Activated naive CD4-positive, alpha-beta T cell treated with anti-CD3 and anti-CD28 coated beads, Interleukin-2, amount 50 U/mL, for 72 hours (primary cell): ENCODE measurements at regions not wholly inside any gene's neighbourhood (a gene's known extent, or its start where the extent isn't known, plus 50 kb on each side); places are given as distances from the start of the nearest gene placed in this dataset.
"Not testable (repeated sequence)": the region's sequence is repeated elsewhere in the genome, so short reads cannot be mapped to it uniquely, and the experiment has no call there.

ENCODE experiments used
- ATAC-seq, 2 donors: fragments of 150-1000 bp; cut with Tn5 transposase; 2 replicates each; pipeline ENCODE4 v1.10.0; 2021; ENCODE audit warnings: mild to moderate bottlenecking in 2 of 2, moderate library complexity in 2 of 2
- DNase-seq, 2 donors: peaks; one replicate each; pipeline ENCODE4 v3.0.0; 2021 to 2022; ENCODE audit warnings: low spot score in 2 of 2
- H3K27ac Mint-ChIP-seq, 2 donors: one replicate each; pipeline ENCODE4 v1.8.0; 2022; ENCODE audit warnings: mild to moderate bottlenecking in 2 of 2, mixed read lengths in 2 of 2
- H3K36me3 Mint-ChIP-seq, 2 donors: one replicate each; pipeline ENCODE4 v1.8.0; 2022; ENCODE audit warnings: mixed read lengths in 2 of 2
- H3K9me3 Mint-ChIP-seq, 2 donors: one replicate each; pipeline ENCODE4 v1.8.0; 2022; ENCODE audit warnings: mixed read lengths in 2 of 2

DNA sequence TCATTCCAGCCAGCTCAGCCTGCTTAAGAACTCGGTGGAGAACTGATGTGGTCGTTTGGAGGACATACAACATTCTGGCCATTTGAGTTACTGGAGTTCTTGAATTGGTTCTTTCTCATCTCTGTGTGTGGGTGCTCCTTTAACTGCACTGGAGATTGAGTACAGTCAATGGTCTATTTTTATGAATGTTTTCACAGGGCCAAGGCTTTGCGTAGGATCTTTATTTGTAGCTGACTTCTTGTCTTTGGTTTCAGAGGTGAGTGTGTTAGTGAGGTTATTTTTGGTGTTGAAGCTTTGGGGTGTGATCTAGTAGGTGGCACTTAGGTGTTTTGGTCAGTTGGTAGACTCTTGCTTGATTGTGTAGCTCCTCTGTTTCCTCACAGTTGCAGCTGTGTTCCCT is 288.4 kb downstream of the LHFPL1 start:
- ATAC-seq, result no peak
- no peak for DNase-seq
- Mint-ChIP-seq H3K9me3 (peaks cover 0 to 4% of the 10 kb centered on the region in 2 donors), H3K36me3 (no peaks in the 10 kb centered on the region), H3K27ac (no peak overlapping the region)

DNA sequence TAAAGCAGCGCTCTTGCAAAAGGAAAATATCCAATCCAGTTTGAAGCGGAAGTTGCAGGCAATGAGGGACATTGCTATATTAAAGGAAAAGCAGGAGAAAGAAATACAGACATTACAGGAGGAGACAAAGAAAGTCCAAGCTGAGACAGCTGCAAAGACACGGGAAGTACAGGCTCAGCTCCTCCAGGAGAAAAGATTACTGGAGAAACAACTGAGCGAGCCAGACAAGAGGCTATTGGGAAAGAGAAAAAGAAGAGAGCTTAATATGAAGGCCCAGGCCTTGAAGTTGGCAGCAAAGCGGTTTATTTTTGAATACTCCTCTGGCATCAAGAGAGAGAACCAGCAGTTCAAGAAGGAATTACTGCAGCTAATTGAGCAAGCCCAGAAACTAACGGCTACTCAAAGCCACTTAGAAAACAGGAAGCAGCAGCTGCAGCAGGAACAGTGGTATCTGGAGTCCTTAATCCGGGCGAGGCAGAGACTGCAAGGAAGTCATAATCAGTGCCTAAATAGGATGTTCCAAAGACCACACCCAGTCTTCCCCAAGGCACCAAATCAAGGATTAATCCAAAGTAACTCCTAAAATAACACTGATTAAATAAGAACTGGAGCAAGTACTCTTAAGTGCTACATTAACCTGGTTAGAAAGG is 298.0 kb downstream of the LHFPL1 start:
- H3K27ac Mint-ChIP-seq, H3K36me3 Mint-ChIP-seq, ATAC-seq, DNase-seq, H3K9me3 Mint-ChIP-seq: not testable (repeated sequence)

DNA sequence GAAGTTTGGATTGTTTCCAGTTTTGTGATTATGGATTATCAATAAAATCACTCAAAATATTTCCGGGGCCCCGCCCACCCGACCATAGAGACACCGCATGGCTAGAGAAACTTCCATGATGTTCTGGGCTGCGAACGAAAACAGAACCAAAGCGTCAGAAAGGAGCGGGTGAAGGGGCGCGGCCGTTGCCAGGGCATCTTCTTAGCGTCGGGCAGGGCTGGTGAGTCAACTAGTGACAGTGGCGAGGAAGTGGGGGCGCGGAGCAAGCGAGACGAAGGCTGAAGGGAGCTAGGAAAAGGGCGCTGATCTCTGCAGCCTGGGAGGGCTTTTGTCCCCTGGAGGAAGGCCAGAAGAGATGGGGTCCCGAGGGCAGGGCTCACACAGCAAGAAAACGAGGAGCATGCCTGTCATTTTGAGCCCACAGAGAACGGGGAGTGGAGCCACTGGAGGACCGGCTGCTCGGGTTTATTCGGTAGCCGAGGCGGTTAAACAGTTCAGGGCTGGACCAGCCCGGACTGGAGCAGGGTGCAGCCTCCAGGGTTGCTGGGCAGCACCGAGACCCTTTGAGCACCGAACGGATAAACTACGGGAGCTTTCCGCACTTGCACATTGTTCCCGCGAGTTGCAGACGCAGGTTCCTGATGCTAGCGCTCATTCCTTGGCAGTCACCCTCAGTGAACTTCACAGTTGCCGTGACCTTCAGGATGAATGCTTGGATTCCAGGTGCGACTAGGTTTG is 298.1 kb upstream of the TRPC5 start:
- no peak for ATAC-seq
- Mint-ChIP-seq H3K27ac (no peak overlapping the region), H3K36me3 (no peaks in the 10 kb centered on the region), H3K9me3 (peaks cover 0 to 4% of the 10 kb centered on the region in 2 donors)
- no peak for DNase-seq

DNA sequence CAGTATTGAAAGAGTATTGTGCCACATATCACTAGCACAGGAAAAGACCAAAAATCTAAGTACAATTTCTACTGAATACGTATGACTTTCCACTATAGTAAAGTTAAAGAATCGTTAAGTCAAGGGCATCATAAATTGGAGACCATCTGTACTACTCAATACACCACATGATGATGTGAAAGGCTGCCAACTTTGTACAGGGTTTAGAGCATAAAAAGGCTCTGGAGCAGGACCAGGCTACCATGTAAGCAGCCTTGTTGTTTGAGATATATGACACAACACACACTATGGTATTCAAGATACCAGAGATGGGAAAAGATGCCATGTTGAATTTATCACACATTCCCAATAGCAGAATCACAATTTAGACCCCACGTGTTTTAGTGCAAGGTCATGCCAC is 294.9 kb upstream of the TRPC5 start:
- no peak for ATAC-seq
- no peak overlapping the region for H3K27ac Mint-ChIP-seq
- no peaks in the 10 kb centered on the region for H3K36me3 Mint-ChIP-seq
- no peak for DNase-seq
- H3K9me3 Mint-ChIP-seq, result peaks cover 0 to 4% of the 10 kb centered on the region in 2 donors

DNA sequence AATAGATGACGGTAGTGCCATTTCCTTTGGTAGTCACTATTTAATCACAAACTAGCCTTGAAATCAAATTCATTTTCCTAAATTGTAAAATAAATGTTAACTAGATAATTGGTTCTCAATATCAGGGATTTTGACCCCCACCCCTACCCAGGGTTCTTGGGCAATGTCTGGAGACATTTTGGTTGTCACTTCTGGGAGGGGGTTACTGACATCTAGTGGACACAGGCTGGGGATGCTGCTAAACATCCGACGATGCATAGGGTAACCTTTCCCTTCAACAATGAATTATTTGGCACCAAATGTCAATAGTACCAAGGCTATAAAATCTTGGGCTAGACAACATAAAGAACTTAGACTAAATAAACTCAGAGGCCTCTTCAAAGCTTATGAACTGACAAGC is 285.8 kb upstream of the TRPC5 start:
- Mint-ChIP-seq H3K27ac (no peak overlapping the region), H3K36me3 (no peaks in the 10 kb centered on the region), H3K9me3 (peaks cover 0 to 5% of the 10 kb centered on the region in 2 donors)
- DNase-seq (no peak), ATAC-seq (no peak)

DNA sequence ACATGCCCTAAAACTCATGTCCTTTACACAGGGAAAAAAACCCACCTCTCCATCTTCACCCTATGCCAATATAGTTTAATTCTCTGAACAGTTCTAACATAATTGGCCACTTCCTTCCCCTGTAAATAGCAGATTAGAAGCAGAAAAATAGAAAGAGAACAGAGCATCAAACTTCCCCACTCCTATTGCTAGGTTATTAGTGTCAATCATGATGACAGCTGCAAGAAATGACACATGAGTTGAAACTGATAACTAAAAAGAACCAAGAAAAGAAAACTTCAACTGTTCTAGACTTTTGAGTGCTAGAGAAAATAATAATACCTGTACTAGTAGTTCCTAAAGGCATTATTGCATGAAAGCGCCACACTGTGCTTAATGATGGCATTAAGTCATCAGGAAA is 284.5 kb upstream of the TRPC5 start:
- no peak for DNase-seq
- ATAC-seq, result no peak
- Mint-ChIP-seq H3K27ac (no peak overlapping the region), H3K36me3 (no peaks in the 10 kb centered on the region), H3K9me3 (peaks cover 0 to 8% of the 10 kb centered on the region in 2 donors)

DNA sequence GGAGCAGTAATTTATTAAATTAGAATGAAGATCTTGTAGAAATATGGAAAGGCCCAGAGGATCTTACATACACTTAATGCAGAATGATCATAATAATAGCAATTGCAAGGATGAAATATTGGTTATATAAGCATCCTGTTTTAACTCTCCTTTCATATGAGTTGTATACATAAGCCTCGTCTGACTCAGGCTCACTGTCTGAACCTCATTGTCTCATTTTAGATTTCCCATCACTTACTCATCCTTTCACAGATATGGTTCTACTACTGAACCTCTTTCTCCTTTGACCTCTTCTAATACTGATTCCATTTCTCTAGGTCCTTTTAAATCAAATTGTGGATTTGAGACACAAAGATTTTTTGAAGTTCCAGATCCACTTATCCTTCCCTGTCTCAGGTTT is 277.3 kb upstream of the TRPC5 start:
- DNase-seq, result no peak
- Mint-ChIP-seq H3K27ac (no peak overlapping the region), H3K9me3 (peaks cover 0 to 7% of the 10 kb centered on the region in 2 donors), H3K36me3 (no peaks in the 10 kb centered on the region)
- ATAC-seq, result no peak

DNA sequence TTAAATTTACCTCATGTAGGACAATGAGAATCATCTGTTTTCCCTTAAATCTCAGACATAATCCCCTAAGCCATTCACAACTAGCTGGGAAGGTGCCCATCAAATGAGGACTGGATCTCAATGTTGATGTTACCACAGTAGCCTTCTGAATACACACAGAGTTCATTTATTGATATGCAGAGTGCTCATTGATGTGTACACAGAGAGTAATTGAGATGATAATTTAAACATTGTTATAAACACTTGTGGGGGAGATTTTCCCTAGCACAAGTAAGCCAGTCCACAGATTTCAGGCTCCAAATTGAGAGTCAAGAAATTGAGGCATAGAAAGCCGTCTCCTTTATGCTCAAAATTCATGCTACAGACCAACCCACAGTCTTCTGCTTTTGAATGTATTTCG is 273.4 kb upstream of the TRPC5 start:
- H3K9me3 Mint-ChIP-seq, result no peaks in the 10 kb centered on the region
- ATAC-seq (no peak), DNase-seq (no peak)
- no peak overlapping the region for H3K27ac Mint-ChIP-seq
- peaks cover 0 to 4% of the 10 kb centered on the region in 2 donors for H3K36me3 Mint-ChIP-seq

DNA sequence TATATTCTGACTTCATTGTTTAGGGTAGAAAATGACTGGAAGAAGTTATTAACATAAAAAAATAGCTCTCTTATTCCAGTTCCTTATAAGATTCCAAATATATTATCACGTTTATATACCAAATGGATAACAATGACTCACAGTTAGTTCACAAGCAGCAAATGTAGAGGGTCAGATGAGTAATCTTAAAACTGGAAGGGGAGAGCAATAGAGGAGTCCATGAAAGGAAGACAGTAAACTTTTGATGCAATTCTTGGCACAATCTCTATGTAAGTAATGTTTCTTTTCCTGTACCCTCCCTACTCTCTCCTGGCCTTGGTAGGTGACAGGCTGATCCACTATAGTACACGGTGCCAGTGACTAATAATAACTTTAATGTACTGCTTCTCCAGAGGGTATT is 259.0 kb upstream of the TRPC5 start:
- ATAC-seq (no peak), DNase-seq (no peak)
- H3K36me3 Mint-ChIP-seq, result no peaks in the 10 kb centered on the region
- H3K9me3 Mint-ChIP-seq, result no peaks in the 10 kb centered on the region
- no peak overlapping the region for H3K27ac Mint-ChIP-seq

DNA sequence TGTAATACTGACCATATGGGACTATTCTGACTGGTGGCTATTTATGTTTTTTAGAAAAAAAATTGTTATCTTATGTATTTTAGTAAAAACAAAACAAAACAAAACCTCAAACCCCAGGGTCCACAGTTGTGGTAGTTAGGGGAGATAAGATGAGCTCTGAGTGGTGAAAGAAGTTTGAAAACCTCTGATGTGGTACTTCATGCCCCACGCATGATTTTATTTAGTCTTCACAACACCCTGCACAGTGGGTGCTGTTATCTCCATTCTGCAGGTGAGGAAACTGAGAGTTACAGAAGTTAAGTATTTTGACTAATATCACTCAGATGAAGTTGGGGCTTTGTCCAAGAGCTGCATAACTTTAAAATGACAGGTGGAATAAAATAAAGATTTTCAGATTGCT is 230.6 kb upstream of the TRPC5 start:
- Mint-ChIP-seq H3K9me3 (peaks cover 0 to 7% of the 10 kb centered on the region in 2 donors), H3K36me3 (no peaks in the 10 kb centered on the region), H3K27ac (no peak overlapping the region)
- DNase-seq (no peak), ATAC-seq (no peak)

DNA sequence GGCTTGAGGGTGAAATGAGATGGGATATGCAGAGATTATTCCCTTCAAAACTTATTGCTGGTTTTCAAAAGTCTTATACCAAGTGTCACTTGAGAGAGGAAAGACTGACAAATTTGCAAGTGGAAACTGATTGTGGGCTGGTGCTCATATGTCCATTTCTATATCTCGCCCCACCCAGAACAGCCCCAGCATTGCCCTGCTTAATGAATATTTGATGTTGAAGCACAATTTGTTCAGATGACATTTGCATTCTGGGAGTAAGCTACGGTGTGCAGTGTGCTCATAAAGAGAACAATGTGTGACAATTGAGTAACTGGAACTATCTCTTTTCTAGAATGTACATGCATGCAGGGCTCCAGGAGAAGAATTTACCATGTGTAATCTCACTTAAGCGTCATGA is 223.5 kb upstream of the TRPC5 start:
- no peak for ATAC-seq
- DNase-seq, result no peak
- Mint-ChIP-seq H3K9me3 (peaks cover 0 to 3% of the 10 kb centered on the region in 2 donors), H3K27ac (no peak overlapping the region), H3K36me3 (no peaks in the 10 kb centered on the region)

DNA sequence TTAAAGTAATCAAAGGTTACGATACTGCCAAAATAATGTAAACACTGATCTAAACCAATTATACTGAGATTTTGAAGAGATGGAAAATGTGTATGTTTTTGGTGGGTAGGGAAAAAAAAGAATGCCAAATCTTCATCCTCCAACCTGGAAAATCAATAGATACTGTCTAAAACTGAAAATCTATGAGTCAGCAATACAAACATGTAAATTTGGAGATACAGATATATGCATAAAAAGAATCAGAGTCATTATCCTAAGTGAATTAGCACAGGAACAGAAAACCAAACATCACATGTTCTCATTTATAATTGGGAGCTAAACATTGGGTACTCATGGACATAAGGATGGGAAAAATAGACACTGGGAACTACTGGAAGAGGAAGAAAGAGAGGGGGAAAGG is 197.4 kb upstream of the TRPC5 start:
- ATAC-seq, result no peak
- Mint-ChIP-seq H3K36me3 (no peaks in the 10 kb centered on the region), H3K9me3 (peaks cover 0 to 4% of the 10 kb centered on the region in 2 donors), H3K27ac (no peak overlapping the region)
- DNase-seq, result no peak

DNA sequence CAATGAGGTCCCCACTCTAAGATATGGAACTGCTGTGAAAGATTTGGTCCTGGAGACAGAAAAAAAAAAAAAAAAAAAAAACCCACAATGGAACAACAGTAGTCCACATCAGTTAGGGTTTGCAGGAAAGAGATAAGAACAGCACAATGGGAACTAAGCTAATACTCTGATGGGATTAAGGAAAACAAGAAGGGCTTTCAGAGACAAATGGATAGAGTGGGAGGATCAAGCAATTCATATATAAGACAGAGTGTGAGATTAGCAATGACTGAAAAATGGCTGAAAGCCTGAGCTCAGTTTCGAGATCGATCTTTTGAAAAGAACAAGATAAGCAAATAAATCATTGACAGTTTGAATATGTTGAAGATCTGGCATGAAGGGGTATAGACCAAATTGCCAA is 188.4 kb upstream of the TRPC5 start:
- Mint-ChIP-seq H3K36me3 (no peaks in the 10 kb centered on the region), H3K27ac (no peak overlapping the region), H3K9me3 (no peaks in the 10 kb centered on the region)
- no peak for DNase-seq
- ATAC-seq, result no peak

DNA sequence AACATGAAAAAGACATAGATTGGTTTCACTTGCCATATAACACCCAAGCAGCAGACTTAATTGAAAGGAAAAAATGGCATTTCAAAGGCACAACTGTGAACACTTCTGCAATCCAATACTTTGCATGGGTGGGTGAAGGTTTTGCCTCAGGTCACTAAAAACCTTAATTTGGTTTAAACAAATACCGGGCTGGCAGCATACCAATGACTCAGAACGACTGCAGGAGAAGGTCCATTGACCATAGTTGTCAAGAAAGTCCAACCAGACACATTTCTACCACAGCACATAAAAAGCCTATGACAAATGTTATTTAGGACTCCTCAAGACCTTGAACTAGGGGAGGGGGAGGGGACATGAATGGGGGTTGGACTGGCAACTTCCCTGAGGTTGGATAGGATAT is 183.6 kb upstream of the TRPC5 start:
- H3K27ac Mint-ChIP-seq, result no peak overlapping the region
- H3K36me3 Mint-ChIP-seq, result no peaks in the 10 kb centered on the region
- ATAC-seq (no peak), DNase-seq (no peak)
- no peaks in the 10 kb centered on the region for H3K9me3 Mint-ChIP-seq

DNA sequence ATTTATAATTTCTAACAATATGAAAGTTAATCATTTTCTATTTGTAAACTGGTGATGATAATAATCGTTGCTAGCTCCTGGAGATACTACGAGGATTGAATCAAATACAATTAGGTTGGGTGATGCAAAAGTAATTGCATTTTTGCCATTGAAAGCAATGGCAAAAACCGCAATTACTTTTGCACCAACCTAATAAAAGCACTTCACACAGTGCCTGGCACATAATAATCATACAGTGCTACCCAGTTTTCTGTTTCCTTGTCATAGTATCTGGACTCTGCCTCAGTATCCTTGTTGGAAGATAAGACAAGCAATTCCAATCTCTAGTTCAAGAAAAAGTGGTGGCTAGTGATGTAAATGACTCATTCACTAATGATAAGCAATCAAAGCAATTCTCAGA is 176.8 kb upstream of the TRPC5 start:
- ATAC-seq (no peak), DNase-seq (no peak)
- Mint-ChIP-seq H3K36me3 (no peaks in the 10 kb centered on the region), H3K27ac (no peak overlapping the region), H3K9me3 (no peaks in the 10 kb centered on the region)

DNA sequence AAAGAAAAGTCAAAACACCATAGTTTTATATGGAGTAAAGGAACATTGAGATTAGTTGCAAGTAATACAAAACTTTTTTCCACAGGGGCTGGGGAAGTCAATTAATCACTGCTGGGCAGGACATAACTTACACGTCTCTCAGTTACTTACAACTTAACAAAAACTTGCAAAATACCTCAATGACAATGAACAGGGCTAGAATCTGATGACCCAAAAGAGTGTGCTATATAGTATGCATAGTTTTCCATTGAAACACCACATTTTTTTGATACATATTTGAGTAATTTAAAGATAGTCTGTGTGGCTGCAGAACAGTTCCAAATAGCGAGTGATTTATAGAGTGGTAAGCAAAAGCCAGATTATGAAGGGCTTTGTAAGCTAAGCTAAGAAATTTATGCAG is 172.3 kb upstream of the TRPC5 start:
- H3K9me3 Mint-ChIP-seq, result no peaks in the 10 kb centered on the region
- no peak overlapping the region for H3K27ac Mint-ChIP-seq
- ATAC-seq, result no peak
- H3K36me3 Mint-ChIP-seq, result no peaks in the 10 kb centered on the region
- DNase-seq, result no peak

DNA sequence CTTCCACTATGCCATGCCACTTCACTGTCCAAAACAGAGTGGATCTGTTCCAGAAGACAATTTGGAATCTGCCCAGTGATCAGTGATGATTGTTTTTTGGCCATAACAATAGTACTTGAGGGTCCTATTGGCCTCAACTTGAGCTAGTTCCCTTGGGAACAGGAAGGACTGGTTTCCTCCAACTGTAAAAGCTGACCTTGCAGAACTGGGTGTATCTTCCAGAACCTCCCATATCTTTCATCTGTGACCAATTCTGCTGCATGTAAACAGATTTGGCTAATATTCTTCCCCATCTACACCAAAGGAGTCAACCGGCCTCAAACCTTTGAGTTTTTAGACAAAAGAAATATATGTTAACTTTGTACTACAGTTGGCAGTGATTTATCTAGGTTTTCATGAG is 165.1 kb upstream of the TRPC5 start:
- H3K36me3 Mint-ChIP-seq, result peaks cover 0 to 11% of the 10 kb centered on the region in 2 donors
- peaks cover 0 to 12% of the 10 kb centered on the region in 2 donors for H3K9me3 Mint-ChIP-seq
- H3K27ac Mint-ChIP-seq, result no peak overlapping the region
- ATAC-seq (no peak), DNase-seq (no peak)

DNA sequence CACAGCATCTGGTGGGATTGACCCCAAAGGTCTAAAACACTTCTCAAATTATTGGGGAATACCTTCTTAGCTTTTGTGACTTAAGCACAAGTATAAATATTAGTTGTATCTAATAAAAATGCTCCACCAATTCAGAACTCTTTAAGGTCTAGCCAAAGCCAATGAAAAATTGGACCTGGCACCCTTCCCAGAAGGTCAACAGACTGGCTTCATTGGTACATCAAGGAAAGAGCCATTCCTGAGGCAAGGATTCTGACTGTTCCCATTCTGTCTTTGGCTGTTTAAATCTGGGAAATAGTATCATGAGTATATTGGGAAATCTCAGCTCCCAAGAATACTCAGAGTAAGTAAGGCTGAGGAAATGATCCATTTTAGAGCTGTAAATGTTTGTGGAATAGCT is 153.0 kb upstream of the TRPC5 start:
- DNase-seq (no peak), ATAC-seq (no peak)
- Mint-ChIP-seq H3K27ac (no peak overlapping the region), H3K9me3 (no peaks in the 10 kb centered on the region), H3K36me3 (no peaks in the 10 kb centered on the region)
